ENCODE measurements at regions not wholly inside any gene's neighbourhood (a gene's known extent, or its start where the extent isn't known, plus 50 kb on each side); places are given as distances from the start of the nearest gene placed in this dataset.

DNA sequence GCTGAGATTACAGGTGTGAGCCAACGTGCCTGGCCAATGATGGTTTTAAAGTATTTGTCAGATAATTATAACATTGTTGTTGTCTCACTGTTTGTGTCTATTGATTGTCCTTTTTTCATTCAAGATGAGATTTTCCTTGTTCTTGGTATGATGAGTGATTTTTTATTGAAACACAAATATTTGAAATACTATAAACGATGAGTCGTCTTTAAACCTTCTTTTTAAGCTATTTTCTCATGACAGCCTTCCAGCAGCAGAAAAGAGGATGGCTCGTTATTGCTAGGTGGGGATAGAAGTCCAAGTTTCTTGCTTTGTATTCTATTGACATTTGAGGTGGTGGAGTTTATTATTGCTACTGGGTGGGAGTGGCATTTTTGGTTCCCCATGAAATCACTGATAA is 61.7 kb upstream of the MDFIC2 start:
- TF ChIP-seq RAD21 (IDR thresholded peaks at IDR 0.05; ENCODE audit: low read depth) (no peak), TAF1 (IDR thresholded peaks at IDR 0.05; ENCODE audit: low read depth) (no peak), TEAD4 (IDR thresholded peaks at IDR 0.05) (no peak), YY1 (IDR thresholded peaks at IDR 0.05; ENCODE audit: low read depth) (no peak), EP300 (IDR thresholded peaks at IDR 0.05; ENCODE audit: borderline replicate concordance) (no peak), USF1 (IDR thresholded peaks at IDR 0.05) (no peak), CREB1 (IDR thresholded peaks at IDR 0.05; ENCODE audit: low read depth) (no peak), NFIC (IDR thresholded peaks at IDR 0.05) (no peak), REST (IDR thresholded peaks at IDR 0.05; ENCODE audit: low read depth) (no peak), ZBTB7A (IDR thresholded peaks at IDR 0.05; ENCODE audit: low read depth) (no peak), FOXM1 (IDR thresholded peaks at IDR 0.05; ENCODE audit: borderline replicate concordance, low read depth) (no peak), CEBPB (IDR thresholded peaks at IDR 0.05) (no peak), EGR1 (IDR thresholded peaks at IDR 0.05) (no peak)
- TF ChIP-seq, protein P1, sequence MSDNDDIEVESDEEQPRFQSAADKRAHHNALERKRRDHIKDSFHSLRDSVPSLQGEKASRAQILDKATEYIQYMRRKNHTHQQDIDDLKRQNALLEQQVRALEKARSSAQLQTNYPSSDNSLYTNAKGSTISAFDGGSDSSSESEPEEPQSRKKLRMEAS (IDR thresholded peaks at IDR 0.05), result no peak
